ENCODE measurements at regions not wholly inside any gene's neighbourhood (a gene's known extent, or its start where the extent isn't known, plus 50 kb on each side); places are given as distances from the start of the nearest gene placed in this dataset.

DNA sequence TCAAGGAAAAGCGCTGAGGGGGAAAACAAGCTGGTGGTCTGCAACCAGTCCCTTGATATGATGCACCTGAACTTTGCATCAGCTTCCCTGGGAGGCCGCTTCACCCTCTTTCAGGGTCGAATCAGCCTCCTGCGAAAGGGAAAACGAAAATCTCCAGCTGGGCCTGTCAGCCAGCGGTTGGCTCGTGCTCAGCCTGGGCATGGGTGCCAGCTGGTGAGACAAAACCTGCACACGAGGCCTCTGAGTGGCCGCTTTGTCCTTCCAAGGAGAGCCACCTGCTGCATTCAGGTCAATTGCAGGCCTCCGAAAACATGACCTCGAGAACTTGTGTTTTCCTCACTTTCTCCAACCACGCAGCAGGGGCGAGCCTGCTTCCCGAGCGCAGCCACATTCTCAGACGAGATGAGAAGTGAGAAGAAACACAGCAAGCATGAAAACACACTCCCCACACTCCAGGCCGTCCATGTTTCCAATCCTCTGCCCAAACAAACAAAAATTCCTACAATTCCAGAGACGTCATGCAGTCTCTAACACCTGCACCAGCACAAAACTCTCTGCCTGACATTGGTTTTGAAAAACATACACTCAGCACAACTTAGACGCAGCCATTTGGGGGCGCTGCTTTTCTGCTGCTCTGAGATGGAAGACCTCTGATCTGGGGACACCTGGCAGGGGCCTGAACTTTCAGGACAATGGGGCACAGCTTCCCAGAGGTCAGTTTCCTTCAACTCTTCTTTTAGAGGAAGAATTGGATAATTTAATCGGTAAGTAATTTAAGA, 77.1 kb downstream of the DHCR7 start:
- TF ChIP-seq POLR2A (IDR thresholded peaks at IDR 0.05; ENCODE audit: low read length), result no peak
- TF ChIP-seq GATA1 (IDR thresholded peaks at IDR 0.05; ENCODE audit: low read depth, low read length), result no peak
